ENCODE measurements at regions not wholly inside any gene's neighbourhood (a gene's known extent, or its start where the extent isn't known, plus 50 kb on each side); places are given as distances from the start of the nearest gene placed in this dataset.

GRCh38 chr20:51880188-51880587 is 77.9 kb upstream of the SALL4 start:
- no peak for TF ChIP-seq CTCF (IDR thresholded peaks at IDR 0.05)
- no peak for TF ChIP-seq POLR2A (IDR thresholded peaks at IDR 0.05)

All from tibial nerve (tissue), 3 donors.